GM12891 (cell line): ENCODE measurements at regions not wholly inside any gene's neighbourhood (a gene's known extent, or its start where the extent isn't known, plus 50 kb on each side); places are given as distances from the start of the nearest gene placed in this dataset.

Experiments
- POLR2A ChIP-seq: IDR thresholded peaks from 2 replicates; pipeline ENCODE4 v1.6.1; 2011; ENCODE audit warnings: low read depth, low read length, control low read depth
- POLR2AphosphoS5 ChIP-seq: IDR thresholded peaks from 2 replicates; pipeline ENCODE4 v1.6.1; 2011; ENCODE audit warnings: low read depth, low read length, control low read depth
- POU2F2 ChIP-seq: IDR thresholded peaks from 2 replicates; pipeline ENCODE4 v1.6.1; 2011; ENCODE audit warnings: low read depth, mild to moderate bottlenecking, control low read depth, low read length, moderate library complexity
- TAF1 ChIP-seq: IDR thresholded peaks from 2 replicates; pipeline ENCODE4 v1.6.1; 2011; ENCODE audit warnings: low read depth, low read length, control low read depth

DNA sequence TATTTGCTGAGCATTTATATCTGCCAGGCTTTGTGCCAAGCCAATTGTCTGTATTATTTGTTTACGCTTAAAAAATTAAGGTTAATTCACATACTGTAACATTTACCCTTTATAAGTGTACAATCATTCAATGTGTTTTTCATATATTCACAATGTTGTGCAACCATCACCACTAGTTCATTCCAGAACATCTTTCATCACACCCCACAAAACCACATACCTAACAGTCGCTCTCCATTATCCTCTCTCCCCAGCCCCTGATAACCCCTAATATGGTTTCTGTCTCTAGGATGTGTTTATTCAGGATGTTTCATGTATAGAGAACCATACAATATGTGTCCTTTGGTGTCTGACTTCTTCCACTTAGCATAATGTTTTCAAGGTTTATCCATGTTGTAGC lies 234.1 kb downstream of the INSIG2 start:
- no peak for TF ChIP-seq POLR2A
- no peak for TF ChIP-seq POLR2AphosphoS5
- no peak for TF ChIP-seq TAF1
- TF ChIP-seq POU2F2, result no peak
